ENCODE measurements at regions not wholly inside any gene's neighbourhood (a gene's known extent, or its start where the extent isn't known, plus 50 kb on each side); places are given as distances from the start of the nearest gene placed in this dataset.

DNA sequence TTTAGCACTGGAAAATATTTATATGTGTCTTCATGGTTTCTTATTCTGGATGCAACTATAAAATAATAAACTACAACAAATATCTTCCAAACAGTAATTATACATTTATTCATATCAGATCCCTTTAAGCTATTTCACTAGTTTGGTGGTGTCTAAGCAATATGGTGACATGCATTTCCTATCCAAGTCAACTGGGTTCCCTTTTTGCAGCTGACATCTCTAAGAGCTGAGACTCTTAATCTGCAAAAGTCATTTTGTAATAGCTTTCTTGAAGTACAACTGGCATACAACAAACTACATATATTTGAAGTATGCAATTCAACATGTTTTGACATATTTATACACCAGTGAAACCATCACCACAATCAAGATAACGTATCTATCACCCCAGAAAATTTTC is 59.9 kb upstream of the SLC1A4 start:
- H4K5ac ChIP-seq (ENCODE audit: low read depth, low read length), result no peak overlapping the region
- H3K23ac ChIP-seq (ENCODE audit: low read depth, low read length), result no peak overlapping the region
- ChIA-PET POLR2A (ENCODE audit: unreplicated experiment) (no interaction called here), CTCF (no interaction called here)
- no peak overlapping the region for H2AK5ac ChIP-seq (ENCODE audit: low read depth, low read length)
- no peaks in the 10 kb centered on the region for H3K36me3 ChIP-seq (ENCODE audit: control insufficient read depth, insufficient read depth, low read length)
- DNase-seq (no peak), ATAC-seq (ENCODE audit: low read depth) (no peak)
- H2BK5ac ChIP-seq (ENCODE audit: low read depth, low read length, poor library complexity, severe bottlenecking), result no peak overlapping the region
- H3K18ac ChIP-seq (ENCODE audit: low read depth, low read length), result no peak overlapping the region
- H3K56ac ChIP-seq (ENCODE audit: extremely low read depth, insufficient read depth, low read length), result no peak overlapping the region
- H3K27ac ChIP-seq (ENCODE audit: insufficient read depth, low read length), result no peak overlapping the region
- in situ Hi-C loops (cut with MboI; ENCODE audit: low sequenced_read_pairs) (no loop called here), intact Hi-C loops (cut with micrococcal nuclease) (no loop called here), dilution Hi-C loops (cut with HindIII; ENCODE audit: low sequenced_read_pairs, unreplicated experiment) (no loop called here)
- H2AK9ac ChIP-seq (replicated peaks; ENCODE audit: low read depth, low read length, poor library complexity), result no peak overlapping the region
- no peak overlapping the region for H3K4ac ChIP-seq (ENCODE audit: low read depth, low read length)
- no peak overlapping the region for H3K14ac ChIP-seq (replicated peaks; ENCODE audit: low read depth, low read length)
- no peak overlapping the region for H4K8ac ChIP-seq (ENCODE audit: low read depth in 2 of 2, low read length in 2 of 2)
- H3K4me3 ChIP-seq (ENCODE audit: insufficient read depth, low read depth, low read length), result no peak overlapping the region
- TF ChIP-seq SMC3 (IDR thresholded peaks at IDR 0.05; ENCODE audit: low read depth, low read length), result no peak
- no peak for TF ChIP-seq USF2 (IDR thresholded peaks at IDR 0.05; ENCODE audit: low read depth, low read length)
- TF ChIP-seq MAZ (IDR thresholded peaks at IDR 0.05; ENCODE audit: borderline replicate concordance, low read depth, low read length), result no peak
- TF ChIP-seq MAFK (IDR thresholded peaks at IDR 0.05; ENCODE audit: low read depth, low read length), result no peak
- TF ChIP-seq CEBPB (IDR thresholded peaks at IDR 0.05; ENCODE audit: low read depth, low read length), result no peak
- H3K9me1 ChIP-seq (ENCODE audit: insufficient read depth, low read length), result no peaks in the 10 kb centered on the region
- no peaks in the 10 kb centered on the region for H4K20me1 ChIP-seq (ENCODE audit: insufficient read depth, low read length)
- H3K9ac ChIP-seq (ENCODE audit: low read depth, low read length), result no peak overlapping the region
- H3K27me3 ChIP-seq (ENCODE audit: control insufficient read depth, insufficient read depth, low read length), result peaks cover 51% of the 10 kb centered on the region
- H3K4me2 ChIP-seq (ENCODE audit: low read depth, low read length), result no peak overlapping the region
- H4K91ac ChIP-seq (ENCODE audit: insufficient read depth, low read depth, low read length), result no peak overlapping the region
- no peak overlapping the region for H2BK15ac ChIP-seq (ENCODE audit: low read depth, low read length)
- peaks cover 6% of the 10 kb centered on the region; the same call in 1 of the 2 replicates for H3K9me3 ChIP-seq (ENCODE audit: control insufficient read depth, insufficient read depth, low read length)
- no peaks in the 10 kb centered on the region for H3K79me1 ChIP-seq (ENCODE audit: low read depth in 1 of 2, low read length in 2 of 2)
- H2AFZ ChIP-seq (replicated peaks; ENCODE audit: low read length, poor library complexity), result no peak overlapping the region
- BruUV-seq (replicated peaks), result no TSS peak
- H2BK20ac ChIP-seq (ENCODE audit: low read depth, low read length), result no peak overlapping the region
- no peak overlapping the region for H2BK120ac ChIP-seq (ENCODE audit: low read depth, low read length)
- 60% methylated on average over 1 of the region's 1 CpG; no CpG with 5 or more reads in 1 of the 2 experiments for WGBS, 2 experiments (ENCODE audit: extremely low coverage in 2 of 2, insufficient read length in 1 of 2)
- no peaks in the 10 kb centered on the region for H3K4me1 ChIP-seq (ENCODE audit: control insufficient read depth, insufficient read depth, low read length)

All from IMR-90 (cell line).